Erythroblast (primary cell): ENCODE measurements at regions not wholly inside any gene's neighbourhood (a gene's known extent, or its start where the extent isn't known, plus 50 kb on each side); places are given as distances from the start of the nearest gene placed in this dataset.

Experiments
- GATA1 ChIP-seq: IDR thresholded peaks from 2 replicates; pipeline ENCODE4 v1.6.1; 2011; ENCODE audit warnings: low read depth, mild to moderate bottlenecking, control low read depth, low read length, moderate library complexity
- POLR2A ChIP-seq: IDR thresholded peaks from 2 replicates; pipeline ENCODE4 v1.6.1; 2011; ENCODE audit warnings: mild to moderate bottlenecking, low read length

- TF ChIP-seq POLR2A (no peak), GATA1 (no peak)
Measured at GRCh38 chr18:27604583-27604982, 419.5 kb upstream of the CHST9 start.
